CMK (cell line): ENCODE measurements at regions not wholly inside any gene's neighbourhood (a gene's known extent, or its start where the extent isn't known, plus 50 kb on each side); places are given as distances from the start of the nearest gene placed in this dataset.

Experiments
- DNase-seq: peaks from one replicate; pipeline ENCODE4 v3.0.0-alpha.2; 2010; ENCODE audit warnings: low read depth

DNA sequence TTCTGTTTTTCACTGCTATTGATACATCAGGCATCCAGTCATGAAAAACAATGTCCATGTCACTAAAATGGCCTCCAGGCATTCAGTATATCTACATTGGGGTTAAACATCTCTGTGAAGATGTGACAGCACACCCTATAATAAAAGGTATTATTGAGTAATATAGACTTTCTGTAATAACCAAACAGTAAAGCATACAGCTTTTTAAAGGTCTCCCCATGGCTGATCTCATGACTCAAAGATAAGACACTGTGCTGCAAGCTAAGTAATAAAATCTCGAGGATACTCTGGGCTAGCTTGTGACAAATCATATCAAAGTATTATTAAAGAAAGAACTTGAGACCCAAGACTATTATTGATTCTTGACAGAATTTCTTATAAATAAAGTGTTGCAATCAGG lies 613.1 kb upstream of the PKN2 start:
- DNase-seq, result no peak

DNA sequence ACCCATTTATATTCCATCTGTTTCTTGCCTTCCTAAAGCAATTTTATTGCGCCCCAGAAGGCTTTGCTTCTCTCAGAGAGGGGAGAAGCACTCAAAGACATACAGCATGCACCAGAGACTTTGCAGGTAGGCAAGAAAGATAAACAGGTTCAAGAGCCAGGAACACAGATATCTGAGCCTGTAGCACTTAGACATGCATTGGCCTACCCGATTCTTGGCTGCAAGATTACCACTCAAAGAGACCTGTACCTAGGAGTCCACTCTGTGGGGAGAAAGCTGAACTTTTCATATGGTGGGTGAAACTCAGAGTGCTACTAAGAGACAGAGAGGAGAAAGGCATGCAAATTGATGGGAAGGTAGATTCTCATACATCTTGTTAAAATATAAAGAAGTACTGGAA lies 609.4 kb upstream of the PKN2 start:
- no peak for DNase-seq

DNA sequence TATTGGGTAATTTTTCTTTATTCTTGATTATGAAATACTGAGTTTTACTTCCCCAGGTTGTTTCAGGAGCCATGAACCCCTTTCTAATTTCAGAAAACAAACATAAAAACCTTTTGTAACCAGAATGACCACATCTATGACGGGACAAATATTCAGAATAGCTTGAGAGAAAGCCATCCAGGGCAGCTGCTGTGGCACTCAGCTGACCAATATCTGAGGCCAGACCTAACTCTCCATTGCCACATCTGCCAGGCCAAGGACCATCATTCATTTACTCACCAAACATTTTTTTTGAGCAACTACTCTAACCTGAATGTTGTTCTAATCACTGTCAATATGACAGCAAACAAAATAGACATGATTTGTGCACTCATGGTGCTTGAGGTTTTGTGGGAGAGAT lies 608.3 kb upstream of the PKN2 start:
- DNase-seq, result no peak

DNA sequence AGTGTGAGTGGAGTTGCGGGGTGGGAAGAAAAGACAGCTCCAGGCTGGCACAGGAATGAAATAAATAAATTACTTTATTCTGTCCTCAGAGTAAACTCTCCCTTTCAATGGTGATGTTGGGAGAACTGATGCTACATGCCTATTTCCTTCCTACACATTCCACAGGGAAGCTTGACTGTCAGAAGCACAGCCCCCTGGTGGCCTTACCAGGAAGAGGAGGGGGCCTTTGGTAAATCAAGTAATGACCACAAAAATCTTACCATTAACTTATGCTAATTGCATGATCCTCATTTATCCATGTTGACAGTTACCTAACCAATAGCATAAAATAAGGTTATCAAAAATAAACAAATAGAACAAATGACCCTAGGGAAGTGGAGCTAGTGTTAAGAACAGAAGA lies 605.0 kb upstream of the PKN2 start:
- no peak for DNase-seq

DNA sequence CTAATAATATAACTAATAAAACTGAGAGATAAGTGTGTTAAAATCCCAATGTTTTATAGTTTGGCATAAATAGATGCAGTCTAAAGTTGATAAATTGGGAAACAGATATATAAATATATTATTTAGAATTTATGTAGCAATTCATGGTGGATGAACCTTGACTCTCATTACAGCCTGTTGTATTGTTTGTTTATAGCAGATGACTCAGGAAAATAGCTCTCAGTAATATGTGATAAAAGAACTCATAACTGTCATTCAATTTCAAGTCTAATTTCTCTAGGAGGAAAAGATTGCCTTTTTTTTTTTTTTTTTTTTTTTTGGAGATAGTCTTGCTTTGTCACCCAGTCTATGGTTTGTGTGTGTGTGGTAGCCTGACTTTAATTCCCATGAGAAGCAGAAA lies 603.2 kb upstream of the PKN2 start:
- DNase-seq, result no peak

DNA sequence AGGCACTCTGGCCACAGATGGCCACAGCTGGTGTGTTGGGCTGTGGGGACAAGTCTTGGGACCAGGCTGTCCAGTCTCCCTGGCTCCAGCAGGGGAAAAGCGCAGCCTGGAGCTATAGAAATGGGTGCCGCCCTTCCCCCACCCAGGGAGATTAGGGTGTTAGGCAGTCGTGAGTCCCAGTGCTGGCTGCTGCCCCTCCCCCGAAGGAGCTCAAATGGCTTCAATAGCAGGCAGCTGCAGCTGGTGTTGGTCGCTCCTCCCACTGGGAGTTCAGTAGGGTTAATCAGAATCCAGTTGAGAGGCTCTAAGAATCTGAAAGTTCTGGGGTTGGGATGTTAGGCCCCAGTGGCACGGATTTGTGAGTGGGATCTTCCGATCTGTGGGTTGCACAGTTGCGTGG lies 595.6 kb upstream of the PKN2 start:
- no peak for DNase-seq

DNA sequence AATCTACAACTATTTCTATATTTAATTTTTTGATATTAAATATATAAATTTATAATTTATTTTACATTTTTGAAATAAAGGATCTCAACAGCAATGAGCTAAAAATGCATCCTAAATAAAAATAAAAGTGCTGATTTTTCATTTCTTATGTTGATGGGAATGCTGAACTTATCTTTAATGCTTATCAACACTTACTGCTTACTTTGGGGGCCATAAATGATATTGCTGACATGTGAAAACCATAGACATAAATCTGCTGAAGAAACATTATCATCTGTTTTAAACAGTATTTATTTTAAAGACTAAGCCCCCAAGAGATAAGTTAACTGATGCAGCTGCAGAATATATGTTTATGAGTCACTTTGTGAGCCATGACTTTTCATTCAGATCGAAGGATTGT lies 594.1 kb upstream of the PKN2 start:
- DNase-seq, result no peak

DNA sequence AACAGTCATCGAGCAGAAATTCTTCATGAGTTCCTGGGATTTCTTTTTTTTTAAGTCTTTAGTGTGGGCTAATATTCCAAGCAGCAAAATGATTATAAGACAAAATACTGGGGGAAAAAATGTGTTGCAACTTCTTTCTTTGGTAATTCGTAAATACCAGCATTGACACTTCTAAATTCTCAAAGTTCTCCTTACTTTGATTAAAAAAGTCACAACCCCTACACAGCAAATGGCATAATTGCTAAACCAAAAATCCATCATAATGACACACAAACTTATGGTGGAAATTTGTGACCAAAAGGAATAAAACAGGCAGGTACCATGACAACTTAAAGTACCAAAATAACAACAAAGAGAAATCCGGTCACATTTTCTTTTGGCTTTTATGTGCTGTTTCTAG lies 585.2 kb upstream of the PKN2 start:
- no peak for DNase-seq

DNA sequence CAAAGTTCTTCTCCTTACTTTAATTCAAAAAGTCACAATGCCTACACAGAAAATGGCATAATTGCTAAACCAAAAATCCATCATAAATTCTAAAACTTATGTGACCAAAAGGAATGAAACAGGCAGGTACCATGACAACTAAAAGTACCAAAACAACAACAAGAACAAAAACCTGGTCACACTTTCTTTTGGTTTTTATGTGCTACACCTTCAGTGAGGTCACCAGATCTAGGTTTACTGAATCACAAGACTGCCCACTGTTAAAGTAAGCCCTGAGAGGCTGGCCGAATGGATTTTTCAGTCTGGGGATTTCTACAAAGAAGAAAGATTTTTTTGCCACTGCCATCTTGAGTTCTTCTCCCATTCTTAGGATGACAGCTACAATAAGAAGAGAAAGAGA lies 583.0 kb upstream of the PKN2 start:
- DNase-seq, result no peak

DNA sequence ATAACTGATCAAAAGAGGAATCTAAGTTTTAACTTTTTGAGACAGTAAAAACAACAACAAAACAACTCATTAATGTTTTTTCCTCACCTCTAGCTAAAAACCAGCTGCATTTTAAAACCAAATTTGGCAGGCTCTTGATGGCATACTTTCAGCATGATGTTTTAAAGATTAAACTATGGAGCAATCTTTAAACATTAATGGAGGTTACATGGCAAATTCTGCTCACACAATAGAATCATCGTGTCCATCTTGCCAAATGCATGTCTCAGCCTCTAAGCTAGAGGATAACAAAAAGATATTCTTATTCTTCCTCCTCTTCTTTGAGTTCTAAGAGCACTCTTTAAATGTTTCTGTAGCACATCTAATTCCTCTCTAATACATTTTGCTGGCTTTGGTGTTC lies 579.8 kb upstream of the PKN2 start:
- DNase-seq, result no peak

DNA sequence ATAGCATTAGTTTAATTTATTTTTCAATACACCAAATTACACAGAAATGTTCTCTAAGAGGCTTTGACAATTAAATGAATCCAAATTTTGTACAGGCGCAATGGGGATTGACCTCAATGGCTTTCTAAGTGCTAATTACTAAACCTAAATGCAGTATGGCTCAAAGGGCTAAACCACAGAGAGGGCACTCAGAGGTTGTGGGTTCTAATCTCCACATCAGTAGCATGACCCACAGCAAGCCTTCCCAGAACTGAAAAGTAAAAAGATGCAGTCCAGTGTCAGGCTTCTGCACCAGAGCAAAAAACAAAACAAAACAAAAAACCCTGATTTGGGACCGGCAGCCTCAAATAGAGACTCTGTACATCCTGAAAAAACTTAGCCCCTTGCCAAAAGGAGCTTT lies 579.2 kb upstream of the PKN2 start:
- no peak for DNase-seq

DNA sequence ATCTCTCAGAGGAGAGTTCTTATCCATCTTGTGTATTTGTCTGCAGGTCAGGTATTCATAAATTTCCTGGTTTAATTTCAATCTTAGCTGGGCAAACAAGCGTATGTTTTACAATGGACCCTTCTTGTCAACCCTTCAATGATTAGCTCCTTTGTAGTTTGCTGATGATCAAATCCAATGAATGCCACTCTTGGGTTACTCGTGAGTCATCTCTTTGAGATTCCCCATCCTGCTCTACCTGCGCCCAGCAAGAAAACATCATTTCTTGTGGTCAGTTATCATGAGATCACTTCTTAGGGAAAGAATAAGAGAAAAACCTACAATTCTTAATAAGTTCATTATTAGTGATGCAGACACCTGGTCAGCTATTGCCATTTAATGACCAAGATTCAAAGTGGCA lies 572.3 kb upstream of the PKN2 start:
- DNase-seq, result no peak

DNA sequence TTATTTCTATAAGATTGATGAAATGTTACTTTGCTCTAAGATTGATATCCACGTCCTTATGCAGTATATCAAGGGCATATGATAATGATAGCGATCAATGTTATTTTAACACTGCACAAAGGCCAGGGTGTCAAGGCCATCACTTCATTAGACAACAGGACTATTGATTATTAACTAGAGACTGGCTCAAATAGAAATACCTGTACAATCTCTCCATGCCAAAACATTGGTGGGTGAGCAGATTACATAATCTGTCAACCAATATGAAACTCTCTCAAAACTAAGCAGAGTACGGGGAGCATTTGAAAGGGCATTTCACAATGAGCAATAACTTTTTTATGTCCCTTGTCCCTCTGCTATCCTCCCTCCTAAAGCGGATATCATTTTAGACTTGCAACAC lies 566.5 kb upstream of the PKN2 start:
- DNase-seq, result no peak

DNA sequence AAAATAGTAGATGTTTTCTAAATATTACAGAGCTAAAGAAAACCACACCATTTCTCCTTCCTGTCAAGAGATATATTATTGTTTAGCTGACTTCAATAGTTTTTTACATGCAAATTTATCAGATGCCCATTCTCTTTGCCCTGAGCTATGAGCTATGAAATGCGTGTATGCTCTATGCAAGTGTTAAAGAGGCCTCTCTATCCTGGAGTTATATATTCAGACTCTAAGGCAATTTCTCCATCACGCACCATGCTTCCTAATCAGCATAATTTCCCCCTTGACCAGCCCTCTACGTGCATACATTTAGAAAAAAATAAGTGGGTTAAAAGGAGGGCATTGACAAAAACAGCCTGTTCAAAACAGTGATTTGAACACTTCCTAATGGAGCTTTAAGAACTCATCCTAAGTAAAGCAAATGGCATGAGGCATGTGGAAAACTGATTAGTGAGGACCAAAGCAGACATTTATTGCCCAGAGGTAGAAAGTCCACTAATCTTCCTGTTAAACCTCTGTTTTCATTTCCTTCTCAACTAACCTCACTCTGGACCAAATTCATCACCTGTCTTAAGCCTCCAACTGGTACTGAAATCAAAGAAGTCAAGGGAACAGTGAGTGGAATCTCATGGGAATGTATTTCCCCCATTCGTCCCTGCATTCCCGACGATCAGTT lies 565.8 kb upstream of the PKN2 start:
- DNase-seq, result no peak

DNA sequence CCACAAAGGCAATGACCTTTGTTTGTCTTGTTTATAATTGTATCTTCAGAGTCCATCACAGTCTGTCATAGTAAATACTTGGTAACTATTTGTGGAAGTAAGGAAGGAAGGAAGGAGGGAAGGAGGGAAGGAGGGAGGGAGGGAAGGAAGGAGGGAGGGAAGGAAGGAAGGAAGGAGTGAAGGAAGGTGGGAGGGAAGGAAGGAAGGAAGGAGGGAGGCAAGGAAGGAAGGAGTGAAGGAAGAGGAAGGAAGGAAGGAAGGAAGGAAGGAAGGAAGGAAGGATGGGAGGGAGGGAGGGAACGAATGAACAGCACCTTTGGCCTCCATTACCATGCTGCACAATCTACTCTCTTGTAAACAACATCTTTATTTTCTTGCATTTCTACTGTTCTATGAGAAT lies 559.5 kb upstream of the PKN2 start:
- DNase-seq, result no peak

DNA sequence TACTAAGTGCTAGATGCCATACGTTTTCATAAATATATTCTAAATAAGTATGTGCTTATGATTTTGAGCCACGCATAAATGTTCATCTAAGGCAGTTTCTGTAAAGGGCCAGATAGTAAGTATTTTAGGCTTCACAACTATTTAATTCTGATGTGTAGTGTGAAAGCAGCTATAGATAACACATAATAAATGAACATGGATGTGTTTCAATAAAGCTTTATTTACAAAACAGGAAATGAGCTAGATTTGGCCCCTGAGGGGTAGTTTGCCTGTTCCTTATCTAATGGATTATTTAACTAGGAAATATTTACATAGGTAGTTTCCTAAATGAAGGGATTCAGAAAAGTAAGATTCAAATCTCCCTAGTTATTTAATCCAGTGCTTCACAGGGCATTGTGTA lies 557.6 kb upstream of the PKN2 start:
- DNase-seq, result no peak

DNA sequence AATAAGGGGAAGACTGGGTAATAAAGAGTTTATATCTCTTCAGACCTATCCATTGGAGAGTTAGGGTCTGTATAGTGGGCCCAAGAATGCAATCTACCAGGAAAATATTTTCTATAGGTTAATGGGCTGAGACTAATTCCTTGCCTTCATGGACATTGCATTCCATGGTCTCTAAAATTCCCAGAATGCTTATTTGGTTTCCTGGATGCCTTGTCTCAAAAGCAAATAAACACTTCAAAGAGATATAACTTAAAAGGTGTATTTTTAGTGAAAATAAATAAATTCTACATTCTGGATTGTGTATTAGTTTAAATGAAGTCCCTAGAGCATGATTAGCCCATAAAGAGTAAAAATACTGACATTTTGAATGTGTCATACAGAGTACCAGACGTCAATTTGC lies 550.1 kb upstream of the PKN2 start:
- no peak for DNase-seq

DNA sequence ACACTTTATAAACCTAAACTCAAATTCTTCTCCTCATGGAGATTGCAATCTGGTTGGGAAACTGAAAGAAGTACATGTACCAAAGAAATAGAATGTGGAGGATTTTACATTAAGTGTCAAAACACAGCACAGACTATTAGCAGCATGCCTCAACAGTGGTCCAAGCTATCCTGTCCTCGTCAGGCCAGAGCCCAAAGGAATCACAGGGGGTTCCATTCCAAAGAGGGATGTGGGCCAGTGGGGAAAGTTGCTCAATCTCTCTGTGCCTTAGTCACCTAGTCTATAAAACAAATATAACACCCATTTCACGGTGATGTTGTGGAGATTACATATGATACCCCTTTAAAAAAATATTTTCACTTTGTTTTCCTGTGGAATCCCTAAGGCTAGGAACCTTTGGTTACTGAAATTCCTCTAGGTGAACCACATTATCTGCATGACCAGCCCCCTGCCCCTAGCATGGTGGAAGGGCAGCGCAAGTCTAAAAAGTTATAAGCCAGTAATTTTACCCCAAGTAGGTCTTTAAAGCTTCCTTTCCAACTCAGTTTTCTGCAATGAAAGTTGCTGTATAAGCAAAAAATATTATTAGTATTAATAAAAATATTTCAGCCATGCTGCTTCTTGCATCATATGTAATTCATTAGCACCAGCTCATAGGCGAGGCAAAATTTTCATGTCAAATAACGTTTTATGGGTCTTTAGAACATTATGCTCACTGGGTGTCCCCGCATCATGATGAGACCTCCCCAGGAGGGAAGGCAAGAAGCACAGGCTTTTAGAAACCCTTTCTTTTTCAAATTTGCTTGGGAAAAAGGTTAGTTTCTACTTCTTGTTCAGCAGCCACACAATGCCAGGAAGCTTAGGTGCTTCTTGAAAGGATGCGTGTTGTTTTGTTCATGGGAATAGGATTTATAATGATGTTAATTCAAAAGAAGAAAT lies 548.8 kb upstream of the PKN2 start:
- no peak for DNase-seq

DNA sequence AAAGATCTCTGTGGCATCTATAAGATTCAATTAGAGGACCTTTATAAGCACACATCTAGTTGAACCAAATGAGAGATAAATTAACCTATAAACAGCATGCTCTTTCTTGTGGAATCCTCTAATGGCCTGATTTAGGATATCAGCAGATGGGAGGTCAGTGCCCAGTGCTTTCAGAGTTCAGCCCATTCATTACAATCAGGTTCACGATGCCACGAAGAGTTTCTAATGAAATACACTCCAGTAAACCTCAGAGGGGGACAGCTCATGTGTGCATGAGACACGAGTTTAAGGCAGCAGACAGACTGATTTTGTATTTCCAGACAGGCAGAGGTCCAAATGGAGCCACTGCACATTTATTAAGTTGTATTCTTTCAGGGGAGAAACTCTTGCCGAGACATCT lies 544.4 kb upstream of the PKN2 start:
- DNase-seq, result no peak

DNA sequence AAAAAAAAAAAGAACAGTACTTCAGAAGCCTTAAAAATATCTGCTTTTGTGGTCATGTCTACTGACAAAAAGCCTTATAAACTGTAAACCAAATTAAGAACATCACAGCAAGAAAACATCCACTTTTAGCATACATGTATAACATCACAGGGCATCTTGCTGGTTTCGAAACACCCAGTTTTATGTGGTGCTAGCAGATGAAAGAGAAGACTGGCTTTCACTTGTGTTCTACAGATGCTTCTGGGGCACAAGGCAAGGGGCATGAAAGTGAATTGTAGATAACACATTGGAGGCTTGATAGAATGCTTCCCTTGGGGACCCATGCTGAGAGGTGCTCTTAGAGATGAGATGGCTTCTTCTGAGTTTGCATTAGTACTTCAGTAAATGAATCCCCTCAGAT lies 543.7 kb upstream of the PKN2 start:
- DNase-seq, result no peak

DNA sequence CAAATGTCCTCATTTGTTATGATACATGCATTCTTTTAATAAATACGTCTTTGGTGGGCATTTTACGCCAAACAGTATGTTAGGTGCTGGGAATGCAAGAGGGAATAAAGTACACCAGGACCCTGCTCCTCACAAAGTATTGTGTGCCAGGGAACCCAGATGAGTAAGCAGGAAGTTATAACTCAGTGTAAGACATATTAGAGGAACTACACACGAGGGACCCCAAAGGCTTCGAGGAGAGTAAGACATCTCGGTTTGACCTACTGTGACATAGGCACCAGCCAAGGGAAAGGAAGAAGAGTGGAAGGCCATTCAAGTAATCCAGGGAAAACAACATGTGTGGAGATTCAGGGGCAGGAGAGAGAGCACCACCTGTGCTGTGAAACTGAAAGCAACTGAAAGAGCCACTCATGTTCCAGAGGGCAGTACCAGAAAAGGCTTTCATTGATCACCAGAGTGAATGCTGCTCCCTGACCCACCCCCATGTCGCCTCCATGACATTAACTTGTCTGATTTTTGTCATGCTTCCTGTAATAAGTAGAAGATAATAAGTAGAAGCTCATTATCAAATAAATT lies 542.5 kb upstream of the PKN2 start:
- DNase-seq, result no peak

DNA sequence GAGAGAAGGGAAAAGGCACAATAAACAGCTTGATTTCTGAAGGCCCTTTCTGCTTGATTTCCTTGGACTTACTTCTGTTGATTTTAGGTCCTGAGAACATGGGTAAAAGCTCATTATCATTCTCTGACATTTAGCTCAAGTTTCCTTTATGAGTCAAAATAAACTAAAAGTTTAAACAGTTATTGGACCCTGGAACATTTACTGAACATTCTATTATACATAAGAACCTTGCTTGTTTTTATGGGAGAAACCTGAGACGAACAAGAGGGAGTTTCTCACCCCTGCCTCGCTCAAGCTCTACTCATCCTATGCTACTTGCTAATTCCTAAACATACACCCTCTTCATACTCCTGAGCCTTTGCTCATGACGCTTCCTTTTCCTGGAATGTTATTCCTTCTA lies 538.3 kb upstream of the PKN2 start:
- no peak for DNase-seq

DNA sequence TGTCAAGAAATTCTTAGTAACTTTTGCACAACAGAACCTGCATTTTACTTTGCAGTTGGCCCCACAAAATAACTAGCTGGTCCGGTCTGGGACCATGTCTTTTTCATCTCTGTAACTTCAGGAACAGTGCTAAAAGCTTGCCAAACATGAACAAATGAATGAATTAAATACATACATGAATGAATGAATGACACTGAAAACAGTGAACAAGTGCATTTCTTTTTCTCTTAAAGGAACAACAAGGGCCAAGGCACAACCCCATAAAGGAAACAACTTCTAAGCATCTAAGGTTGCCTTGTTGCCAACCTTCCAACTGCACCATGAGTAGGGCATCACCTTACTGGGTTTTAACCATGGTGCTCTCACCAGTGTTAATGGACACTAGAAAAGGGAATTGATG lies 534.4 kb upstream of the PKN2 start:
- no peak for DNase-seq

DNA sequence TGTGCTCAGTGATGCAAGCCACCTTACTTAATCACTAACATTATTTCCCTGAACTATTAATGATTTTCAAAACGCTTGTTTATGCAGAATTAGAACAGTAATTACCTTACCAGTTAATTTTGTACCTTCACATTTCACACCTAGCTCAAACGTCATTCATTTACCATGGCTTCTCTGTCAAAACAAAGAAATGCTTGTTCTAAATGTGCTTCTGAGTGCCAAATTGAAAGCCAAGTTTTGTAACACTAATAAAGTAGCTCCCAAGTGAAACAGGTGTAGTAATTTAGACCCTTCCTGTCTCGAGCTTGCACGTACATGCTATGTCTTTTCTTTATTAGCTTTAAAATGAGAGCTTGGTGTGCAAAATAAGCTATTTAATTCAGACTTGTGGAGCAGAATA lies 533.7 kb upstream of the PKN2 start:
- no peak for DNase-seq
